Hepatocyte (in vitro differentiated cells): ENCODE measurements at regions not wholly inside any gene's neighbourhood (a gene's known extent, or its start where the extent isn't known, plus 50 kb on each side); places are given as distances from the start of the nearest gene placed in this dataset.

Experiments used
- EZH2phosphoT487 ChIP-seq: fragments of 200-600 bp; sonication (generic); IDR thresholded peaks from one replicate; pipeline ENCODE4 v1.6.1; 2018; ENCODE audit warnings: antibody characterized with exemption, mild to moderate bottlenecking, low read depth, moderate library complexity; ENCODE audit not compliant: unreplicated experiment, severe bottlenecking
- TF ChIP-seq, protein P1 (sequence below): fragments of 200-600 bp; sonication (generic); IDR thresholded peaks from 2 replicates; pipeline ENCODE4 v1.5.1; 2016; ENCODE audit warnings: antibody characterized with exemption, mild to moderate bottlenecking; ENCODE audit not compliant: poor library complexity

DNA sequence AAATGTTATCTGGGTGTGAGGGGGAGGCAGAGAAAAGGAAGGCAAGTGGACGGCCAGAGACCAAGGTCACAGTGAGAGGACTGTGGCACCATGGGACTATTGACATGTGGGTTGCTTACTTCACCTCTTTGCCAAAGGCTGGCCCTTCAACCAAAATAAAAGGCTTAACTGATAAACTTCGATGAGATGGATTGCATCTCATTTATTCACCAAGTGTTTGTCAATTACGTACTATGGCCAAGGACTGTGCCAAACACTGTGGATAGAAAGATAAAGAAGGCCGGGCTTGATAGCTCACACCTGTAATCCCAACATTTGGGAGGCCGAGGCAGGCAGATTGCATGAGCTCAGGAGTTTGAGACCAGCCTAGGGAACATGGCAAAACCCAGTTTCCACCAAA is 98.7 kb upstream of the CCBE1 start:
- TF ChIP-seq, protein P1, sequence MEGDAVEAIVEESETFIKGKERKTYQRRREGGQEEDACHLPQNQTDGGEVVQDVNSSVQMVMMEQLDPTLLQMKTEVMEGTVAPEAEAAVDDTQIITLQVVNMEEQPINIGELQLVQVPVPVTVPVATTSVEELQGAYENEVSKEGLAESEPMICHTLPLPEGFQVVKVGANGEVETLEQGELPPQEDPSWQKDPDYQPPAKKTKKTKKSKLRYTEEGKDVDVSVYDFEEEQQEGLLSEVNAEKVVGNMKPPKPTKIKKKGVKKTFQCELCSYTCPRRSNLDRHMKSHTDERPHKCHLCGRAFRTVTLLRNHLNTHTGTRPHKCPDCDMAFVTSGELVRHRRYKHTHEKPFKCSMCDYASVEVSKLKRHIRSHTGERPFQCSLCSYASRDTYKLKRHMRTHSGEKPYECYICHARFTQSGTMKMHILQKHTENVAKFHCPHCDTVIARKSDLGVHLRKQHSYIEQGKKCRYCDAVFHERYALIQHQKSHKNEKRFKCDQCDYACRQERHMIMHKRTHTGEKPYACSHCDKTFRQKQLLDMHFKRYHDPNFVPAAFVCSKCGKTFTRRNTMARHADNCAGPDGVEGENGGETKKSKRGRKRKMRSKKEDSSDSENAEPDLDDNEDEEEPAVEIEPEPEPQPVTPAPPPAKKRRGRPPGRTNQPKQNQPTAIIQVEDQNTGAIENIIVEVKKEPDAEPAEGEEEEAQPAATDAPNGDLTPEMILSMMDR, result no peak
- no peak for TF ChIP-seq EZH2phosphoT487
